Heart right ventricle (tissue), 16 donors: ENCODE measurements at regions not wholly inside any gene's neighbourhood (a gene's known extent, or its start where the extent isn't known, plus 50 kb on each side); places are given as distances from the start of the nearest gene placed in this dataset.

Experiments used
- ATAC-seq, 8 donors: fragments of 200-7000 bp; cut with Tn5 transposase; one replicate each; pipeline ENCODE4 v1.9.1; 2020; ENCODE audit warnings: mild to moderate bottlenecking in 8 of 8, moderate library complexity in 8 of 8, moderate number of reproducible peaks in 1 of 8
- DNase-seq, 2 donors: peaks; one replicate each; pipeline ENCODE4 v3.0.0-alpha.2; 2020
- H3K27ac ChIP-seq, 10 donors: fragments of 200-600 bp; sonication (generic) in 2 of 10; one replicate each; pipeline versions ENCODE4 v1.5.0 to v1.8.0; 2020 to 2022; ENCODE audit warnings: mild to moderate bottlenecking in 3 of 10
- H3K27me3 ChIP-seq, 7 donors: fragments of 200-600 bp; one replicate each; pipeline ENCODE4 v1.8.0; 2021 to 2022; ENCODE audit warnings: mild to moderate bottlenecking in 2 of 7
- H3K36me3 ChIP-seq, 9 donors: fragments of 200-600 bp; sonication (generic) in 1 of 9; one replicate each; pipeline versions ENCODE4 v1.5.0 to v1.8.0; 2020 to 2022; ENCODE audit warnings: mild to moderate bottlenecking in 2 of 9
- H3K4me1 ChIP-seq, 9 donors: fragments of 200-600 bp; sonication (generic) in 1 of 9; one replicate each; pipeline versions ENCODE4 v1.5.0 to v1.8.0; 2020 to 2022; ENCODE audit warnings: mild to moderate bottlenecking in 4 of 9
- H3K4me3 ChIP-seq, 10 donors: fragments of 200-600 bp; sonication (generic) in 2 of 10; one replicate each; pipeline versions ENCODE4 v1.5.0 to v1.8.0; 2020 to 2022; ENCODE audit warnings: mild to moderate bottlenecking in 7 of 10, moderate library complexity in 2 of 10
- H3K9me3 ChIP-seq, 11 donors: fragments of 200-600 bp in 10 of 11; sonication (generic) in 2 of 11; one replicate each; pipeline versions ENCODE4 v1.5.0 to v1.8.0; 2013 to 2022; ENCODE audit warnings: mild to moderate bottlenecking in 2 of 11, control low read depth in 1 of 11, moderate library complexity in 1 of 11
- CTCF ChIP-seq, 9 donors: fragments of 200-600 bp; sonication (generic) in 2 of 9; IDR thresholded peaks; one replicate each; pipeline versions ENCODE4 v1.5.0 to v1.8.0; 2021 to 2022; ENCODE audit warnings: antibody characterized with exemption in 9 of 9, mild to moderate bottlenecking in 5 of 9, moderate library complexity in 1 of 9
- WGBS, 2 donors: extraction: QIAGEN DNeasy Blood & Tissue Kit; methylation state at CpG; one replicate each; pipeline ENCODE4 v1.1.7; 2013; ENCODE audit warnings: inconsistent platforms in 1 of 2; 5-methylcytosine and 5-hydroxymethylcytosine counted together
- intact Hi-C, 10 donors: fragments of 100-400 bp; cut with DNase I; formaldehyde crosslinking; loops; one replicate each; pipeline versions ENCODE4 v1.11.1 to v1.14.2; 2022
- donor health status: Arrhythmogenic right ventricular cardiomyopathy.
- donor health status: ischemic (EF 13 %, LVEDD 7.1; RV severe dilation, severe dysfunction).
- donor health status: healthy with polysubstance abuse.
- donor health status: DM: no; HTN: yes; CAD: no.
- donor health status: DM: no; HTN: no; CAD: no.
- donor health status: ischemic (EF 25% LVEDD 6.9; RV normal size, moderate dysfunction).
- donor health status: ischemic (EF 25% LVEDD 5.7; RV mildly dilated, moderate dysfunction).
- donor health status: healthy.
- donor health status: DM: yes; HTN: yes; CAD: no.
- donor health status: Ischemic cardiomyopathy.
- donor health status: ischemic (EF 35%, LVEDD 5.7; RV mildly dilated, moderate dysfunction).
- donor health status: nonischemic (EF 11% LVEDD 7.7; RV severe dilation, severe dysfunction).
- donor health status: DM: yes; HTN: yes; CAD: no.
- donor health status: PGD.
- donor health status: ischemic (EF 29% LVEDD 5.4; RV normal size, mild dysfunction).
- donor health status: nonischemic (EF 23%, LVEDD 6.1; RV moderate dilation, normal function).

GRCh38 chr11:116698080-116698479, 74.7 kb downstream of the BUD13 start:
- no peaks in the 10 kb centered on the region for H3K36me3 ChIP-seq
- ATAC-seq (no peak), DNase-seq (no peak)
- no peaks in the 10 kb centered on the region for H3K9me3 ChIP-seq
- WGBS, 2 donors: 64 to 65% methylated on average over 1 of the region's 1 CpG
- no peak overlapping the region for H3K27ac ChIP-seq
- H3K27me3 ChIP-seq: peaks cover 0 to 24% (median 8%) of the 10 kb centered on the region in 7 donors
- no peaks in the 10 kb centered on the region for H3K4me1 ChIP-seq
- H3K4me3 ChIP-seq: no peak overlapping the region
- intact Hi-C loops: loop anchor here in 5 of 10 donors (10.0 kb wide), 3 partner anchors 1363 to 1963 kb away; no protein-coding TSS in a partner anchor
- TF ChIP-seq CTCF (IDR thresholded peaks at IDR 0.05): no peak

- Histone ChIP-seq H3K9me3 (no peaks in the 10 kb centered on the region), H3K4me3 (no peak overlapping the region), H3K4me1 (no peaks in the 10 kb centered on the region), H3K27me3 (peaks cover 0 to 24% (median 8%) of the 10 kb centered on the region in 7 donors), H3K27ac (no peak overlapping the region), H3K36me3 (no peaks in the 10 kb centered on the region)
- no peak for TF ChIP-seq CTCF (IDR thresholded peaks at IDR 0.05)
- no peak for ATAC-seq
- intact Hi-C loops: loop anchor here in 5 of 10 donors (10.0 kb wide), 3 partner anchors 1363 to 1963 kb away; no protein-coding TSS in a partner anchor
- DNase-seq: no peak
- WGBS, 2 donors: 71 to 88% methylated on average over 7 of the region's 7 CpGs
Observed at GRCh38 chr11:116697639-116698038, 75.1 kb downstream of the BUD13 start.

- H3K27me3 ChIP-seq: peaks cover 0 to 27% (median 8%) of the 10 kb centered on the region in 7 donors
- no peak for DNase-seq
- WGBS, 2 donors: 80 to 86% methylated on average over 4 of the region's 4 CpGs
- H3K27ac ChIP-seq: no peak overlapping the region
- no peaks in the 10 kb centered on the region for H3K36me3 ChIP-seq
- ATAC-seq: no peak
- TF ChIP-seq CTCF (IDR thresholded peaks at IDR 0.05): no peak
- H3K4me3 ChIP-seq: no peak overlapping the region
- no peaks in the 10 kb centered on the region for H3K4me1 ChIP-seq
- no peaks in the 10 kb centered on the region for H3K9me3 ChIP-seq
- intact Hi-C loops: loop anchor here in 5 of 10 donors (10.0 kb wide), 3 partner anchors 1362 to 1962 kb away; no protein-coding TSS in a partner anchor
Observed at GRCh38 chr11:116697011-116697410, 75.8 kb downstream of the BUD13 start.

- TF ChIP-seq CTCF (IDR thresholded peaks at IDR 0.05): no peak
- ATAC-seq (no peak), DNase-seq (no peak)
- intact Hi-C loops: loop anchor here in 5 of 10 donors (10.0 kb wide), 3 partner anchors 1362 to 1962 kb away; no protein-coding TSS in a partner anchor
- Histone ChIP-seq H3K4me3 (no peak overlapping the region), H3K9me3 (no peaks in the 10 kb centered on the region), H3K27ac (no peak overlapping the region), H3K27me3 (peaks cover 0 to 32% (median 8%) of the 10 kb centered on the region in 7 donors), H3K36me3 (no peaks in the 10 kb centered on the region), H3K4me1 (no peaks in the 10 kb centered on the region)
- WGBS, 2 donors: 46 to 48% methylated on average over 11 of the region's 11 CpGs
Observed at GRCh38 chr11:116696381-116696941, 76.3 kb downstream of the BUD13 start.
